ENCODE measurements at regions not wholly inside any gene's neighbourhood (a gene's known extent, or its start where the extent isn't known, plus 50 kb on each side); places are given as distances from the start of the nearest gene placed in this dataset.

- DNase-seq: no peak
These were observed 58.1 kb downstream of the TUSC7 start for GRCh38 chr3:116767726-116768125.

- DNase-seq: peak; percentile 75 to 86 (median 83)
These were observed 61.4 kb downstream of the TUSC7 start for GRCh38 chr3:116770815-116771450.

- DNase-seq: no peak
These were observed 67.6 kb downstream of the TUSC7 start for GRCh38 chr3:116776880-116777785.

- DNase-seq: no peak
These were observed 75.6 kb downstream of the TUSC7 start for GRCh38 chr3:116785226-116785625.

- DNase-seq: no peak
These were observed 93.1 kb downstream of the TUSC7 start for GRCh38 chr3:116802651-116803050.

- DNase-seq: no peak
These were observed 96.8 kb downstream of the TUSC7 start for GRCh38 chr3:116806351-116806750.

GRCh38 chr3:116808725-116809124, 99.1 kb downstream of the TUSC7 start:
- DNase-seq: peak; percentile 10 to 27 (median 25)

- peak; percentile 38 to 71 (median 61) for DNase-seq
These were observed 99.6 kb downstream of the TUSC7 start for GRCh38 chr3:116809208-116809607.

GRCh38 chr3:116811754-116812153, 102.2 kb downstream of the TUSC7 start:
- DNase-seq: no peak

- no peak for DNase-seq
These were observed 103.4 kb downstream of the TUSC7 start for GRCh38 chr3:116812949-116813348.

GRCh38 chr3:116815321-116815720, 105.7 kb downstream of the TUSC7 start:
- DNase-seq: no peak

GRCh38 chr3:116815831-116816588, 106.4 kb downstream of the TUSC7 start:
- DNase-seq: no peak

- no peak for DNase-seq
These were observed 111.8 kb downstream of the TUSC7 start for GRCh38 chr3:116821371-116821770.

GRCh38 chr3:116824208-116824607, 114.6 kb downstream of the TUSC7 start:
- peak; percentile 8 to 65 (median 50) for DNase-seq

- DNase-seq: no peak
These were observed 123.6 kb downstream of the TUSC7 start for GRCh38 chr3:116833202-116833601.

- no peak for DNase-seq
These were observed 125.2 kb downstream of the TUSC7 start for GRCh38 chr3:116834816-116835215.

- DNase-seq: no peak
These were observed 126.1 kb downstream of the TUSC7 start for GRCh38 chr3:116835658-116836057.

- no peak for DNase-seq
These were observed 126.7 kb downstream of the TUSC7 start for GRCh38 chr3:116836286-116836685.

- DNase-seq: no peak
These were observed 127.9 kb downstream of the TUSC7 start for GRCh38 chr3:116837483-116837882.

- DNase-seq: no peak
These were observed 131.6 kb downstream of the TUSC7 start for GRCh38 chr3:116841003-116841735.

GRCh38 chr3:116842254-116842957, 132.8 kb downstream of the TUSC7 start:
- no peak for DNase-seq

GRCh38 chr3:116848248-116848829, 138.8 kb downstream of the TUSC7 start:
- DNase-seq: no peak
